C1 segment of cervical spinal cord (tissue), 14 donors: ENCODE measurements at regions not wholly inside any gene's neighbourhood (a gene's known extent, or its start where the extent isn't known, plus 50 kb on each side); places are given as distances from the start of the nearest gene placed in this dataset.

ENCODE experiments used
- DNase-seq, 14 donors: peaks; one replicate each; lab custom pipeline; 2025; lab: John Stamatoyannopoulos, UW

- no peak for DNase-seq
These were observed 102.8 kb upstream of the TFAP2D start for GRCh38 chr6:50610562-50610961.

DNA sequence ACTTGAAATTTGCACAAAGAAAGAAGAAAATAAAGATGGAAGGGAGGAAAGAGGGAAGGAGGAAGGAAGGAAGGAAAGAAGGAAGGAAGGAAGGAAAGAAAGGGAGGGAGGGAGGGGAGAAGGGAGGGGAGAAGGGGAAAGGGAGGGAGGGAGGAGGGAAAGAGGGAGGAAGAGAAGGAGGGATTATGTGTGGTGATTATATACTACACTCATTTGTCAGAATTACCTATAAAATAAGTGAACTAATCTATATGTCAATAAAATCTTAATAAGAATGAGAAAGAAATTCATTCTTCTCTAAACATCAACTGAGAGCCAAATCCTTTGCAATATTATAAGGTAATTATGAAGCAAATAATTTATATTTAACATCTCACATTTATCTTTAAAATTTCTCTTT, 77.9 kb upstream of the TFAP2D start:
- DNase-seq = no peak

DNA sequence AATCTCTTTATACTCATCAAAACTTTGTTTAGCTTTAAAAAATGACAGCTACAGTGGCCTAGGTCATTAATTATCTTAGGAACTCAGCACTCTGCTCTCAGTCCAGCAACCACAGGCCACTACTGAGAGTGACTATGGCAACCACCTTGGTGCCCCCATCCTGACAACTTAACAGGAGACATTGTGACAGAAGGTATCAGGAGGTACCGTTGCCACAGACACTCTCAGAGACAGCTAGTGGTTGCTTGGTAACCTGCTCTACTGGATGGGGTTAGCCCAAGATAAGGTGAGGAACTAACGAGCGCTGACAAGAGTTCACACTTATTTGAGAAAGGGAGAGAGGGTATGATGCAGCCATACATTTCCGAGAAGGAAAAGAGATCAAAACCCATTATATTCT, 76.1 kb upstream of the TFAP2D start:
- DNase-seq = no peak

DNA sequence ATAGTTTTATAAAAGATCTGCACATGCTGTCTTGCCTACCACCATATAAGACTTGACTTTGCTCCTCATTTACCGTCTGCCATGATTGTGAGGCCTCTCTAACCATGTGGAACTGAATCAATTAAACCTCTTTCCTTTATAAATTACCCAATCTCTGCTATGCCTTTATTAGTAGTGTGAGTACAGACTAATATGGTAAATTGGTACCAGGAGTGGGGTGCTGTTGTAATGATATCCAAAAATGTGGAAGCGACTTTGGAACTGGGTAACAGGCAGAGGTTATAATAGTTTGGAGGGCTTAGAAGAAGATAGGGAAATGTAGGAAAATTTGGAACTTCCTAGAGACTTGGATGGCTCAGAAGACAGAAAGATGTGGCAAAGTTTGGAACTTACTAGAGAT, 64.2 kb upstream of the TFAP2D start:
- no peak for DNase-seq

- DNase-seq = no peak
These were observed 60.1 kb upstream of the TFAP2D start for GRCh38 chr6:50653253-50653652.

GRCh38 chr6:50654155-50654554, 59.2 kb upstream of the TFAP2D start:
- DNase-seq = no peak

DNA sequence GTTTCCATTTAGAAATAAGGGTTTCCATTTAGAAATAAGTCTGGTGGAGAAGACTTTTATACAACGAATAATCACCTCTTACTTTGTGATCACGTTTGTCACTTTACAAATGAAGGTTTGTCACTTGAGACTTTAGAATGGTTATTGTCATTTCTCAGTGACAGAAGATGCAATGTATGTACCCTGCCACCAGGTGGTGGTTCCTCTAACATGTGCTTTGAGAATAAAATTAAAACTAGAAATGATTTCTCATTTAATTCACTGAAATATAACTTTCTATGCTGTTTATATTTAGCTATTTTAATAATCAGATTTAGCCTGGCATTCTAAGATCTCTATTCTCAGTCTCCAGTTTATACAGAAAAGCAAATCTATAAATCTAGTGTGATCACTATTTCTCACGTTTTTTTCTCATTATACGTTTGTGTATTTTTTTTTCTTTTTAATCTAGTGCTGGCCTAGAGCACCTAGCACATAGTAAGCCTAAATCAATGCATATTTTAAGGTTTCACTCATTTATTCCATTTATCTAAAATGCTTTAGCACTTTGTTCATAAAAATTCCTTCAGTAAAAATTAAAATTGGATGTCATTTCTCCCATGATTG, 57.4 kb upstream of the TFAP2D start:
- DNase-seq = no peak

- no peak for DNase-seq
These were observed 55.8 kb upstream of the TFAP2D start for GRCh38 chr6:50657513-50657912.

GRCh38 chr6:50658561-50658960, 54.8 kb upstream of the TFAP2D start:
- DNase-seq = no peak

- DNase-seq = no peak
These were observed 51.7 kb upstream of the TFAP2D start for GRCh38 chr6:50661636-50662035.
